ENCODE measurements at regions not wholly inside any gene's neighbourhood (a gene's known extent, or its start where the extent isn't known, plus 50 kb on each side); places are given as distances from the start of the nearest gene placed in this dataset.
"Not testable (repeated sequence)": the region's sequence is repeated elsewhere in the genome, so short reads cannot be mapped to it uniquely, and the experiment has no call there.

DNA sequence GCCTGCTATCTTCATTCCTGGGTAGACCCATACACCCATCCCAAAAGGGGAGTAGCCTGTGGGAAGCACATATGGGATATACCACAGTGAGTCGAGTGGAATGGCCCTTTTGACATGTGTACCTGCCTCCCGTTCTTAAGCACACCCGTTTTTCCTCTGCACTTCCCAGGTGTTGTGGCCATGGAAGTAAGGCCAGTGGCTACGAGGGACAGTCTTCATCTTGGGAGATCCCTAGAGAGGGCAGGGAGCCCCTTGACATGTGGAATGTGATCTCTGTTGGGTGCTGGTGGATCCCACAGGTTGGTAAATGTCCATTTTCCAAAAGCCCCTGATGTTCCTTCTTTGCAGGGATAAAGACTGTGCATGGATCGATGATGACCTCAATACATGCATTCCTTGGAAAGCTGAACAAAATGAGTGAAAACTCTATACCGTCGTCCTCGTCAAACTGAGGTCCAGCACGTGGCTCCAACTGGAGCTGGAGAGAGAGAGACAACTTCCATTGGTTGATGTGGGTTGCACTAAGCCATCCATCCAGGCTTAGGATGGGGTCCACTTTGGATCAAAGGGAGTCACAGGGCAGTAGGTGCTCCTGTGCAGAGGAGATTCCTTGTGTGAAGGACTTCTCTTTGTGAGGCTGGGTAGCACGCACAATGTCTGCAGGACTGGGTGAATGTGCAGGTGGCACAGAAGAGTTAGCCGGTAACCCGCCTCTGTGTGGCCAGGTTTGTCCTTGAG, 136.8 kb downstream of the SNRPN start:
- DNase-seq (ENCODE audit: extremely low read depth, low read depth) = no peak
- TF ChIP-seq, protein P1, sequence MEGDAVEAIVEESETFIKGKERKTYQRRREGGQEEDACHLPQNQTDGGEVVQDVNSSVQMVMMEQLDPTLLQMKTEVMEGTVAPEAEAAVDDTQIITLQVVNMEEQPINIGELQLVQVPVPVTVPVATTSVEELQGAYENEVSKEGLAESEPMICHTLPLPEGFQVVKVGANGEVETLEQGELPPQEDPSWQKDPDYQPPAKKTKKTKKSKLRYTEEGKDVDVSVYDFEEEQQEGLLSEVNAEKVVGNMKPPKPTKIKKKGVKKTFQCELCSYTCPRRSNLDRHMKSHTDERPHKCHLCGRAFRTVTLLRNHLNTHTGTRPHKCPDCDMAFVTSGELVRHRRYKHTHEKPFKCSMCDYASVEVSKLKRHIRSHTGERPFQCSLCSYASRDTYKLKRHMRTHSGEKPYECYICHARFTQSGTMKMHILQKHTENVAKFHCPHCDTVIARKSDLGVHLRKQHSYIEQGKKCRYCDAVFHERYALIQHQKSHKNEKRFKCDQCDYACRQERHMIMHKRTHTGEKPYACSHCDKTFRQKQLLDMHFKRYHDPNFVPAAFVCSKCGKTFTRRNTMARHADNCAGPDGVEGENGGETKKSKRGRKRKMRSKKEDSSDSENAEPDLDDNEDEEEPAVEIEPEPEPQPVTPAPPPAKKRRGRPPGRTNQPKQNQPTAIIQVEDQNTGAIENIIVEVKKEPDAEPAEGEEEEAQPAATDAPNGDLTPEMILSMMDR (IDR thresholded peaks at IDR 0.05; ENCODE audit: low read depth, low read length) = no peak

DNA sequence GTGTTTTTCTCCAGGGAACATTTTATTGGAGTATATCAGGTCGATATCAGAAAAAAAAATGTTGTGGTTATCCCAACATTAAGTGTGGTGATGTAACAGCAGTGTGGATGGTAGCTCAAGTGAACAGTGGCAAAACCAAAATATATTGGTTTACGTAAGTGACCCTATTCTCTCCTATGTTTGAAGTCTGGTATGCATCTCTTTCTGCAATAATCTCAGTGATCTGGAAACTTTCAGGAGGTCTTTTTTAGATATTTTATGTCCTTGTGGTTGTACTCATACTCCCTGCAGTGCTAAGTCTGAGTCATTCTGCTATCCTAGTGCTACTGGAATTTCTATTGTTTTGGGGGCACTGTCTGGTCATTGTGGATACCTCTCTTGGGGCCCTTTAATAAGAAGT, 137.9 kb downstream of the SNRPN start:
- TF ChIP-seq, protein P1 (IDR thresholded peaks at IDR 0.05; ENCODE audit: low read depth, low read length) = no peak
- no peak for DNase-seq (ENCODE audit: extremely low read depth, low read depth)

GRCh38 chr15:25093455-25094029, 138.8 kb downstream of the SNRPN start:
- TF ChIP-seq, protein P1 (IDR thresholded peaks at IDR 0.05; ENCODE audit: low read depth, low read length) = no peak

GRCh38 chr15:25094066-25094465, 139.3 kb downstream of the SNRPN start:
- TF ChIP-seq, protein P1 (IDR thresholded peaks at IDR 0.05; ENCODE audit: low read depth, low read length) = no peak

More at GRCh38 chr15:25093455-25094029, 138.8 kb downstream of the SNRPN start:
- no peak for DNase-seq (ENCODE audit: extremely low read depth, low read depth)

GRCh38 chr15:25094519-25094918, 139.7 kb downstream of the SNRPN start:
- TF ChIP-seq, protein P1 (IDR thresholded peaks at IDR 0.05; ENCODE audit: low read depth, low read length) = no peak

More at GRCh38 chr15:25094066-25094465, 139.3 kb downstream of the SNRPN start:
- no peak for DNase-seq (ENCODE audit: extremely low read depth, low read depth)

GRCh38 chr15:25095179-25095578, 140.4 kb downstream of the SNRPN start:
- DNase-seq (ENCODE audit: extremely low read depth, low read depth) = no peak
- TF ChIP-seq, protein P1 (IDR thresholded peaks at IDR 0.05; ENCODE audit: low read depth, low read length) = no peak

More at GRCh38 chr15:25094519-25094918, 139.7 kb downstream of the SNRPN start:
- DNase-seq (ENCODE audit: extremely low read depth, low read depth) = no peak

DNA sequence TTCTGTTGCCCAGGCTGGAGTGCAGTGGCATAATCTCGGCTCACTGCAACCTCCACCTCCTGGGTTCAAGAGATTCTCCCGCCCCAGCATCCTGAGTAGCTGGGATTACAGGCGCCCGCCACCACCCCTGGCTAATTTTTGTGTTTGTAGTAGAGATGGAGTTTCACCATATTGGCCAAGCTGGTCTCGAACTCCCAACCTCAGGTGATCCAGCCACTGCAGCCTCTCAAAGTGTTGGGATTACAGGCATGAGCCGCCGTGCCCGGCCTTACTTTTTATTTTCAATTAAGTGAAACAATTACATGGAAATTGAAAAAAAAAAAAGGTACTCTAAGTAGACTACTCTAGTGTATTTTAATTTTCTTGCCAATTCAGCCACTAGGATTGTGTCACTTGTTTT, 145.2 kb downstream of the SNRPN start:
- not testable (repeated sequence) for DNase-seq (ENCODE audit: extremely low read depth, low read depth)
